ENCODE measurements at regions not wholly inside any gene's neighbourhood (a gene's known extent, or its start where the extent isn't known, plus 50 kb on each side); places are given as distances from the start of the nearest gene placed in this dataset.

DNA sequence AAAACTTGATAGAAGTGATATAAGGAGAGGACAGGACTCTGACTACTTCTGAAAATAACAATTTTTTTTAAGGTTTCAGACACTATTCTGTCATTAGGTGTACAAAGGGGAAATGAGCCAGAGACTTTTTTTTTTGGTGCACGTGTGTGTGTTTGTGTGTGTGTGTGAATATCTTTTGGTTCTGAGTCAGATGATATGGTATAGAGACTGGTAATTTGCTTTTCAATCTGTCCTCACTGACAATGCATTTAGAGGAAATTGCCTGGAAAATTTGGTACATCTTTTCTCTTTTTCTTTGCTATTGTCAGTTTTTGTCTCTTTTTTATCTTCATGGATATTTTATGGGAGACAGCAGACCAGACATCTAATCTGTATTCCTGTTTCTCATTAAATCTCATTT, 59.3 kb downstream of the DDIT4L start:
- POLR2A ChIA-PET = no interaction called here
- H3K9me2 ChIP-seq (ENCODE audit: insufficient read depth, low read length) = no peaks in the 10 kb centered on the region
- H3K27ac ChIP-seq (ENCODE audit: low read depth, low read length, poor library complexity, severe bottlenecking) = no peak overlapping the region
- H4K20me1 ChIP-seq (ENCODE audit: insufficient read depth, low read length) = no peaks in the 10 kb centered on the region
- no peak overlapping the region for H3K4me3 ChIP-seq (ENCODE audit: low read depth, low read length, poor library complexity, severe bottlenecking)
- H3K36me3 ChIP-seq (ENCODE audit: insufficient read depth, low read length) = no peaks in the 10 kb centered on the region
- no peak overlapping the region for H3K4me2 ChIP-seq (ENCODE audit: low read length)
- no peak for DNase-seq (ENCODE audit: low spot score)
- H3K79me2 ChIP-seq (ENCODE audit: insufficient read depth, low read depth, low read length) = no peaks in the 10 kb centered on the region
- BruUV-seq (replicated peaks) = no TSS peak
- TF ChIP-seq, protein P1, sequence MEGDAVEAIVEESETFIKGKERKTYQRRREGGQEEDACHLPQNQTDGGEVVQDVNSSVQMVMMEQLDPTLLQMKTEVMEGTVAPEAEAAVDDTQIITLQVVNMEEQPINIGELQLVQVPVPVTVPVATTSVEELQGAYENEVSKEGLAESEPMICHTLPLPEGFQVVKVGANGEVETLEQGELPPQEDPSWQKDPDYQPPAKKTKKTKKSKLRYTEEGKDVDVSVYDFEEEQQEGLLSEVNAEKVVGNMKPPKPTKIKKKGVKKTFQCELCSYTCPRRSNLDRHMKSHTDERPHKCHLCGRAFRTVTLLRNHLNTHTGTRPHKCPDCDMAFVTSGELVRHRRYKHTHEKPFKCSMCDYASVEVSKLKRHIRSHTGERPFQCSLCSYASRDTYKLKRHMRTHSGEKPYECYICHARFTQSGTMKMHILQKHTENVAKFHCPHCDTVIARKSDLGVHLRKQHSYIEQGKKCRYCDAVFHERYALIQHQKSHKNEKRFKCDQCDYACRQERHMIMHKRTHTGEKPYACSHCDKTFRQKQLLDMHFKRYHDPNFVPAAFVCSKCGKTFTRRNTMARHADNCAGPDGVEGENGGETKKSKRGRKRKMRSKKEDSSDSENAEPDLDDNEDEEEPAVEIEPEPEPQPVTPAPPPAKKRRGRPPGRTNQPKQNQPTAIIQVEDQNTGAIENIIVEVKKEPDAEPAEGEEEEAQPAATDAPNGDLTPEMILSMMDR (conservative IDR thresholded peaks at IDR 0.05; ENCODE audit: low read length) = no peak
- TF ChIP-seq EZH2phosphoT487 (IDR thresholded peaks at IDR 0.05; ENCODE audit: borderline replicate concordance, low read depth, low read length) = no peak
- H2AFZ ChIP-seq (ENCODE audit: low read length) = no peak overlapping the region
- H3K4me1 ChIP-seq (ENCODE audit: insufficient read depth, low read length, poor library complexity, severe bottlenecking) = no peaks in the 10 kb centered on the region
- H3K9me3 ChIP-seq (ENCODE audit: low read length) = no peaks in the 10 kb centered on the region
- CTCF ChIA-PET (ENCODE audit: unreplicated experiment) = no interaction called here
- intact Hi-C loops (cut with micrococcal nuclease; ENCODE audit: unreplicated experiment) = no loop called here

DNA sequence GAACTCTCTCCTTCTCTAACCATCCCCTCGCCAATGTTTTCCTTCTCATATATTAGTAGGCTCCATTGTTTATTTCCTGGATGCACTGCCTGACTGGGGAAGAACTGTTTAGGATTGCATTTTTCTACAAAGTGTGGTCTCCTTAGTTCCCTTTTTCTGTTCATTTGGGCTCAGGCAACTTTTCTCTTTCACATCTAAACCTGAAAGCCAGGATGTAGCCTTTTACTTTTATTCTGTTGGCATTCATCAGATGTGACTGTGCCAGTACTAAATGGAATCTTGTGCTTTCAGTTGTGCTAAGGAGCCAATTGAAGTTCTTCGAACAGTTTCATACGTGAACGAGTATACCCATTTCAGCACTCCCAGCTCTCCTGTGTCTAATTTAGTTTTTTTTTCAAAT, 59.8 kb downstream of the DDIT4L start:
- no peaks in the 10 kb centered on the region for H3K9me3 ChIP-seq (ENCODE audit: low read length)
- no peak overlapping the region for H3K4me3 ChIP-seq (ENCODE audit: low read depth, low read length, poor library complexity, severe bottlenecking)
- H3K27ac ChIP-seq (ENCODE audit: low read depth, low read length, poor library complexity, severe bottlenecking) = no peak overlapping the region
- H3K4me2 ChIP-seq (ENCODE audit: low read length) = no peak overlapping the region
- no peaks in the 10 kb centered on the region for H3K4me1 ChIP-seq (ENCODE audit: insufficient read depth, low read length, poor library complexity, severe bottlenecking)
- no peaks in the 10 kb centered on the region for H3K9me2 ChIP-seq (ENCODE audit: insufficient read depth, low read length)
- DNase-seq (ENCODE audit: low spot score) = no peak
- H4K20me1 ChIP-seq (ENCODE audit: insufficient read depth, low read length) = no peaks in the 10 kb centered on the region
- ChIA-PET CTCF (ENCODE audit: unreplicated experiment) (no interaction called here), POLR2A (no interaction called here)
- TF ChIP-seq EZH2phosphoT487 (IDR thresholded peaks at IDR 0.05; ENCODE audit: borderline replicate concordance, low read depth, low read length) = no peak
- TF ChIP-seq, protein P1 (conservative IDR thresholded peaks at IDR 0.05; ENCODE audit: low read length) = no peak
- no peak overlapping the region for H2AFZ ChIP-seq (ENCODE audit: low read length)
- H3K79me2 ChIP-seq (ENCODE audit: insufficient read depth, low read depth, low read length) = no peaks in the 10 kb centered on the region
- intact Hi-C loops (cut with micrococcal nuclease; ENCODE audit: unreplicated experiment) = no loop called here
- no peaks in the 10 kb centered on the region for H3K36me3 ChIP-seq (ENCODE audit: insufficient read depth, low read length)
- no TSS peak for BruUV-seq (replicated peaks)

- Histone ChIP-seq H3K36me3 (ENCODE audit: insufficient read depth, low read length) (no peaks in the 10 kb centered on the region), H4K20me1 (ENCODE audit: insufficient read depth, low read length) (no peaks in the 10 kb centered on the region), H3K4me2 (ENCODE audit: low read length) (no peak overlapping the region), H3K9me3 (ENCODE audit: low read length) (no peaks in the 10 kb centered on the region; the same call in 1 of the 2 replicates), H3K9me2 (ENCODE audit: insufficient read depth, low read length) (no peaks in the 10 kb centered on the region), H2AFZ (ENCODE audit: low read length) (no peak overlapping the region), H3K27ac (ENCODE audit: low read depth, low read length, poor library complexity, severe bottlenecking) (no peak overlapping the region), H3K4me3 (ENCODE audit: low read depth, low read length, poor library complexity, severe bottlenecking) (no peak overlapping the region), H3K4me1 (ENCODE audit: insufficient read depth, low read length, poor library complexity, severe bottlenecking) (no peaks in the 10 kb centered on the region), H3K79me2 (ENCODE audit: insufficient read depth, low read depth, low read length) (no peaks in the 10 kb centered on the region)
- DNase-seq (ENCODE audit: low spot score) = no peak
- intact Hi-C loops (cut with micrococcal nuclease; ENCODE audit: unreplicated experiment) = no loop called here
- no TSS peak for BruUV-seq (replicated peaks)
- TF ChIP-seq, protein P1 (conservative IDR thresholded peaks at IDR 0.05; ENCODE audit: low read length) = no peak
- TF ChIP-seq EZH2phosphoT487 (IDR thresholded peaks at IDR 0.05; ENCODE audit: borderline replicate concordance, low read depth, low read length) = no peak
- CTCF ChIA-PET (ENCODE audit: unreplicated experiment) = no interaction called here
- POLR2A ChIA-PET = no interaction called here
Observed at GRCh38 chr4:100129774-100130173, 60.5 kb downstream of the DDIT4L start.
